Spleen (tissue), 11 donors: ENCODE measurements at regions not wholly inside any gene's neighbourhood (a gene's known extent, or its start where the extent isn't known, plus 50 kb on each side); places are given as distances from the start of the nearest gene placed in this dataset.

ENCODE experiments used
- DNase-seq: peaks from one replicate; pipeline ENCODE4 v3.0.0-alpha.2; 2020
- H3K27ac ChIP-seq, 8 donors: fragments of 200-600 bp; sonication (generic) in 7 of 8; 1 replicate in 4 of 8; 2 replicates in 4 of 8; pipeline versions ENCODE4 v1.5.0 to v1.8.0; 2016 to 2021; ENCODE audit warnings: inconsistent platforms in 4 of 8, mild to moderate bottlenecking in 4 of 8, moderate library complexity in 1 of 8
- H3K27me3 ChIP-seq, 7 donors: fragments of 200-600 bp; sonication (generic) in 6 of 7; replicated peaks in 1 of 7; 1 replicate in 4 of 7; 2 replicates in 3 of 7; pipeline versions ENCODE4 v1.5.0 to v1.8.0; 2016 to 2021; ENCODE audit warnings: inconsistent platforms in 3 of 7, mild to moderate bottlenecking in 1 of 7
- H3K36me3 ChIP-seq, 6 donors: fragments of 200-600 bp; sonication (generic) in 5 of 6; 1 replicate in 4 of 6; 2 replicates in 2 of 6; pipeline versions ENCODE4 v1.5.0 to v1.8.0; 2016 to 2021; ENCODE audit warnings: inconsistent platforms in 2 of 6
- H3K4me1 ChIP-seq, 6 donors: fragments of 200-600 bp; sonication (generic) in 5 of 6; 1 replicate in 3 of 6; 2 replicates in 3 of 6; pipeline versions ENCODE4 v1.5.0 to v1.8.0; 2016 to 2021; ENCODE audit warnings: inconsistent platforms in 3 of 6
- H3K4me3 ChIP-seq, 8 donors: fragments of 200-600 bp; sonication (generic) in 7 of 8; 1 replicate in 4 of 8; 2 replicates in 4 of 8; pipeline versions ENCODE4 v1.5.0 to v1.8.0; 2016 to 2021; ENCODE audit warnings: inconsistent platforms in 4 of 8, mild to moderate bottlenecking in 4 of 8, moderate library complexity in 2 of 8
- H3K9me3 ChIP-seq, 8 donors: fragments of 200-600 bp; sonication (generic) in 7 of 8; 1 replicate in 4 of 8; 2 replicates in 4 of 8; pipeline versions ENCODE4 v1.5.0 to v1.8.0; 2016 to 2021; ENCODE audit warnings: inconsistent platforms in 4 of 8
- POLR2A ChIP-seq, 3 donors: fragments of 450-650 bp; IDR thresholded peaks; one replicate each; pipeline ENCODE4 v1.5.1; 2017; ENCODE audit warnings: antibody characterized with exemption in 3 of 3, mild to moderate bottlenecking in 1 of 3
- POLR2AphosphoS5 ChIP-seq, 3 donors: sonication (generic); formaldehyde crosslinking; IDR thresholded peaks; one replicate each; pipeline ENCODE4 v1.5.1; 2017; ENCODE audit warnings: antibody characterized with exemption in 3 of 3
- WGBS, 5 donors: extraction: QIAGEN DNeasy Blood & Tissue Kit in 3 of 5; methylation state at CpG; one replicate each; pipeline versions ENCODE4 v1.1.5 to v1.1.7; 2013 to 2018; 5-methylcytosine and 5-hydroxymethylcytosine counted together
- intact Hi-C: fragments of 100-400 bp; cut with DNase I; formaldehyde crosslinking; loops from one replicate; pipeline ENCODE4 v1.15.0; 2023; ENCODE audit warnings: low total_unique reads
- TF ChIP-seq, protein P1 (sequence below), 11 experiments: fragments of 200-600 bp in 7 of 11; fragments of 450-650 bp in 4 of 11; sonication (generic) in 4 of 11; IDR thresholded peaks in 8 of 11; conservative IDR thresholded peaks in 3 of 11; 1 replicate in 7 of 11; 2 replicates in 4 of 11; pipeline versions ENCODE4 v1.4.0 to v1.8.0; 2016 to 2021; ENCODE audit warnings: antibody characterized with exemption in 11 of 11, inconsistent platforms in 4 of 11, mild to moderate bottlenecking in 1 of 11
- donor health status: healthy with polysubstance abuse.
- donor health status: DM: no; HTN: no; CAD: no; lungs with moderate emphysema.
- donor health status: DM: no; HTN: no; CAD: no.
- donor health status: Bipolar disorder and iron deficiency.
- donor health status: healthy.
- donor health status: DM: no; HTN: no; CAD: no.
- donor health status: DM: yes; HTN: yes; CAD: no.

DNA sequence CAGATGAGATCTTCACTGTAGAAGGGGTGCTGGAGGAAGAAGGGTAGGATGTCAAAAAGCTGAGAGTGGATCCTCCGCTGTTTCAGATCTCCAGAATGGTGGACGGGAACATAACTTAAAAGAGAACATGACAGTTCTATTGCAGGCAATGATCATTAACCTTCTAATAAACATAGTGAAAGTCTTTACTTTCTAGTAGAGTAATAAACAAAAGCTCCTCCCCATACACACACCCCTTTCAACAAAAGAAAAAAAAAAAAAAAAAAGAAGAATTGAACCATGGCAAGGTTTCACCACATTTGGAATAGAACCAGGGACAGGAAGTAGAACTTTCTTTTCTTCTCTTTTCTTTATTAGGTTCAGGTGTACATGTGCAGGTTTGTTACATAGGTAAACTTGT, 768.1 kb upstream of the RIOK2 start:
- WGBS, 5 donors = 89 to 92% (median 90%) methylated on average over 2 of the region's 2 CpGs
- TF ChIP-seq POLR2A (IDR thresholded peaks at IDR 0.05) (no peak), POLR2AphosphoS5 (IDR thresholded peaks at IDR 0.05) (no peak)
- TF ChIP-seq, protein P1, sequence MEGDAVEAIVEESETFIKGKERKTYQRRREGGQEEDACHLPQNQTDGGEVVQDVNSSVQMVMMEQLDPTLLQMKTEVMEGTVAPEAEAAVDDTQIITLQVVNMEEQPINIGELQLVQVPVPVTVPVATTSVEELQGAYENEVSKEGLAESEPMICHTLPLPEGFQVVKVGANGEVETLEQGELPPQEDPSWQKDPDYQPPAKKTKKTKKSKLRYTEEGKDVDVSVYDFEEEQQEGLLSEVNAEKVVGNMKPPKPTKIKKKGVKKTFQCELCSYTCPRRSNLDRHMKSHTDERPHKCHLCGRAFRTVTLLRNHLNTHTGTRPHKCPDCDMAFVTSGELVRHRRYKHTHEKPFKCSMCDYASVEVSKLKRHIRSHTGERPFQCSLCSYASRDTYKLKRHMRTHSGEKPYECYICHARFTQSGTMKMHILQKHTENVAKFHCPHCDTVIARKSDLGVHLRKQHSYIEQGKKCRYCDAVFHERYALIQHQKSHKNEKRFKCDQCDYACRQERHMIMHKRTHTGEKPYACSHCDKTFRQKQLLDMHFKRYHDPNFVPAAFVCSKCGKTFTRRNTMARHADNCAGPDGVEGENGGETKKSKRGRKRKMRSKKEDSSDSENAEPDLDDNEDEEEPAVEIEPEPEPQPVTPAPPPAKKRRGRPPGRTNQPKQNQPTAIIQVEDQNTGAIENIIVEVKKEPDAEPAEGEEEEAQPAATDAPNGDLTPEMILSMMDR (IDR thresholded peaks at IDR 0.05 in 8 of 11, conservative IDR thresholded peaks at IDR 0.05 in 3 of 11) = no peak
- H3K27me3 ChIP-seq = no peaks in the 10 kb centered on the region

GRCh38 chr5:97955450-97955849, 772.4 kb upstream of the RIOK2 start:
- Histone ChIP-seq H3K27ac (no peak overlapping the region), H3K27me3 (no peaks in the 10 kb centered on the region), H3K36me3 (no peaks in the 10 kb centered on the region), H3K4me1 (no peaks in the 10 kb centered on the region), H3K4me3 (no peak overlapping the region), H3K9me3 (peaks cover 0 to 23% (median 4%) of the 10 kb centered on the region in 8 donors)
- WGBS, 5 donors = 64 to 83% (median 76%) methylated on average over 1 of the region's 1 CpG
- no peak for TF ChIP-seq POLR2A (IDR thresholded peaks at IDR 0.05)
- TF ChIP-seq, protein P1 (IDR thresholded peaks at IDR 0.05 in 8 of 11, conservative IDR thresholded peaks at IDR 0.05 in 3 of 11) = no peak
- TF ChIP-seq POLR2AphosphoS5 (IDR thresholded peaks at IDR 0.05) = no peak
- intact Hi-C loops = no loop called here
- no peak for DNase-seq

More for the DNA sequence above, 768.1 kb upstream of the RIOK2 start:
- no peak for DNase-seq
- H3K27ac ChIP-seq = no peak overlapping the region
- H3K4me1 ChIP-seq = no peaks in the 10 kb centered on the region
- no peaks in the 10 kb centered on the region for H3K36me3 ChIP-seq
- intact Hi-C loops = no loop called here
- no peak overlapping the region for H3K4me3 ChIP-seq
- peaks cover 0 to 41% (median 7%) of the 10 kb centered on the region in 8 donors for H3K9me3 ChIP-seq

GRCh38 chr5:97967292-97967691, 784.2 kb upstream of the RIOK2 start:
- no peaks in the 10 kb centered on the region for H3K27me3 ChIP-seq
- no peak overlapping the region for H3K27ac ChIP-seq
- no peaks in the 10 kb centered on the region for H3K4me1 ChIP-seq
- intact Hi-C loops = no loop called here
- H3K36me3 ChIP-seq = no peaks in the 10 kb centered on the region
- no peak overlapping the region for H3K4me3 ChIP-seq
- no peaks in the 10 kb centered on the region for H3K9me3 ChIP-seq
- WGBS, 5 donors = 52 to 70% (median 63%) methylated on average over 3 of the region's 3 CpGs
- TF ChIP-seq POLR2AphosphoS5 (IDR thresholded peaks at IDR 0.05) (no peak), POLR2A (IDR thresholded peaks at IDR 0.05) (no peak)
- TF ChIP-seq, protein P1 (IDR thresholded peaks at IDR 0.05 in 8 of 11, conservative IDR thresholded peaks at IDR 0.05 in 3 of 11) = no peak
- DNase-seq = no peak

GRCh38 chr5:97968346-97968745, 785.3 kb upstream of the RIOK2 start:
- no peaks in the 10 kb centered on the region for H3K9me3 ChIP-seq
- no peak overlapping the region for H3K27ac ChIP-seq
- intact Hi-C loops = no loop called here
- no peak overlapping the region for H3K4me3 ChIP-seq
- TF ChIP-seq, protein P1 (IDR thresholded peaks at IDR 0.05 in 8 of 11, conservative IDR thresholded peaks at IDR 0.05 in 3 of 11) = no peak
- TF ChIP-seq POLR2A (IDR thresholded peaks at IDR 0.05) (no peak), POLR2AphosphoS5 (IDR thresholded peaks at IDR 0.05) (no peak)
- WGBS, 5 donors = 83 to 91% (median 88%) methylated on average over 2 of the region's 2 CpGs
- no peak for DNase-seq
- H3K36me3 ChIP-seq = no peaks in the 10 kb centered on the region
- H3K27me3 ChIP-seq = no peaks in the 10 kb centered on the region
- H3K4me1 ChIP-seq = no peaks in the 10 kb centered on the region
